SK-N-MC (cell line): ENCODE measurements at regions not wholly inside any gene's neighbourhood (a gene's known extent, or its start where the extent isn't known, plus 50 kb on each side); places are given as distances from the start of the nearest gene placed in this dataset.
"Not testable (repeated sequence)": the region's sequence is repeated elsewhere in the genome, so short reads cannot be mapped to it uniquely, and the experiment has no call there.

Experiments
- EZH2 ChIP-seq: fragments of 200-600 bp; sonication (generic); IDR thresholded peaks from one replicate; pipeline ENCODE4 v1.6.1; 2017; ENCODE audit warnings: antibody characterized with exemption
- POLR2AphosphoS5 ChIP-seq: IDR thresholded peaks from 2 replicates; pipeline ENCODE4 v1.6.1; 2012; ENCODE audit warnings: mild to moderate bottlenecking, low read depth, low read length, borderline replicate concordance

DNA sequence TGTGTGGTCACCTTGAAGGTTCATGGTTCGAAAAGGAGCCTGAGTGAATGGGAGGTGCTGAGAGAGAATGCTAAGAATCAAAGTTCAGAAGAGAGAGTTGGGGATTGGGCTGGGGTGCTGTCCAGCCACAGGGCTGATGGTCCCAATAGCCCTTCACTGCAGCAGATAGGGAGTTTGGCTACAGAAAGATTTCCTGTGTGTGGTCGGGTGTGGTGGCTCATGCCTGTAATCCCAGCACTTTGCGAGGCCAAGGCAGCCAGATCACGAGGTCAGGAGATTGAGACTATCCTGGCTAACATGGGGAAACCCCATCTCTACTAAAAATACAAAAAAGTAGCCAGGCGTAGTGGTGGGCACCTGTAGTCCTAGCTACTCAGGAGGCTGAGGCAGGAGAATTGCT, 547.5 kb downstream of the MN1 start:
- TF ChIP-seq EZH2, POLR2AphosphoS5: not testable (repeated sequence)
